H1 (cell line): ENCODE measurements at regions not wholly inside any gene's neighbourhood (a gene's known extent, or its start where the extent isn't known, plus 50 kb on each side); places are given as distances from the start of the nearest gene placed in this dataset.

Source experiments
- EP300 ChIP-seq, 2 experiments: IDR thresholded peaks; 1 replicate in 1 of 2; 2 replicates in 1 of 2; pipeline ENCODE4 v1.6.1; 2011 to 2012; ENCODE audit warnings: low read depth in 2 of 2, low read length in 2 of 2, mild to moderate bottlenecking in 2 of 2, borderline replicate concordance in 1 of 2, inconsistent platforms in 1 of 2, moderate library complexity in 1 of 2
- KDM1A ChIP-seq: fragments of 200-600, 300-600 bp; sonication (generic); IDR thresholded peaks from 2 replicates; pipeline ENCODE4 v1.7.1; 2016; ENCODE audit warnings: mild to moderate bottlenecking, low read length, borderline replicate concordance
- MAFK ChIP-seq: IDR thresholded peaks from 2 replicates; pipeline ENCODE4 v1.6.1; 2012; ENCODE audit warnings: low read depth, mild to moderate bottlenecking, improper control_type of control experiment, low read length
- NRF1 ChIP-seq: IDR thresholded peaks from 2 replicates; pipeline ENCODE4 v1.6.1; 2011; ENCODE audit warnings: mild to moderate bottlenecking, low read depth, low read length, improper control_type of control experiment
- POLR2A ChIP-seq, 2 experiments: IDR thresholded peaks; 1 replicate in 1 of 2; 2 replicates in 1 of 2; pipeline ENCODE4 v1.6.1; 2011; ENCODE audit warnings: low read depth in 2 of 2, low read length in 2 of 2, mild to moderate bottlenecking in 2 of 2; ENCODE audit errors: control extremely low read depth in 1 of 2
- POU5F1 ChIP-seq: IDR thresholded peaks from 2 replicates; pipeline ENCODE4 v1.6.1; 2011; ENCODE audit warnings: low read depth, mild to moderate bottlenecking, low read length, moderate library complexity
- RAD21 ChIP-seq, 2 experiments: IDR thresholded peaks in 1 of 2; conservative IDR thresholded peaks in 1 of 2; 2 replicates each; pipeline ENCODE4 v1.6.1; 2011; ENCODE audit warnings: low read depth in 2 of 2, low read length in 2 of 2, improper control_type of control experiment in 1 of 2, inconsistent platforms in 1 of 2, mild to moderate bottlenecking in 1 of 2, moderate library complexity in 1 of 2
- SIRT6 ChIP-seq: IDR thresholded peaks from one replicate; pipeline ENCODE4 v1.7.1; 2012; ENCODE audit warnings: low read length, inconsistent platforms
- SP2 ChIP-seq: IDR thresholded peaks from 2 replicates; pipeline ENCODE4 v1.6.1; 2012; ENCODE audit warnings: mild to moderate bottlenecking, low read length, inconsistent platforms
- ZNF274 ChIP-seq: IDR thresholded peaks from 2 replicates; pipeline ENCODE4 v1.7.0; 2012; ENCODE audit warnings: low read length, borderline replicate concordance; ENCODE audit errors: extremely low read depth
- TF ChIP-seq, protein P1 (sequence below), 3 experiments: IDR thresholded peaks; 1 replicate in 2 of 3; 2 replicates in 1 of 3; pipeline versions ENCODE4 v1.5.1 to v1.6.1; 2011; ENCODE audit warnings: low read length in 3 of 3, mild to moderate bottlenecking in 3 of 3, inconsistent platforms in 2 of 3, low read depth in 1 of 3, moderate library complexity in 1 of 3; ENCODE audit not compliant: insufficient read depth in 1 of 3; ENCODE audit errors: control extremely low read depth in 1 of 3
- TF ChIP-seq, protein P2 (sequence below): IDR thresholded peaks from 2 replicates; pipeline ENCODE4 v1.6.1; 2012; ENCODE audit warnings: inconsistent platforms
- TF ChIP-seq, protein P3 (sequence below): fragments of 300-600 bp; sonication (generic); IDR thresholded peaks from 2 replicates; pipeline ENCODE4 v1.7.1; 2012; ENCODE audit warnings: low read length, moderate library complexity, mild to moderate bottlenecking, inconsistent platforms; ENCODE audit not compliant: insufficient replicate concordance

DNA sequence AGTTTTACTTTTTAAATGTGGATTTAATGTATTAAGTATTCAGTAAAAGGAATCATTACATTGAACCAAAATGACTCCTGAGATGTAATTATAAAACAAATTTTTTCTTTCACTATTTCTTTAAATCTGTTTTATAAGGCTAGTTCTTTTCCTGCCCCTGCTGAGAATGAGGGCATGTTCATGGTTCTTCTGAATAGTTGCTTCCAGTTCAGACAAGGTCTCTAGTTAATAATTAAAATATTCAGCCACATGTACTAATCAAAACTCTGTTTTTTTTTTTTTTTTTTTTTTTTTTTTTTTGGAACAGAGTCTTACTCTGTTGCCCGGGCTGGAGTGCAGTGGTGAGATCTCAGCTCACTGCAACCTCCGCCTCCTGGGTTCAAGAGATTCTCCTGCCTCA is 321.2 kb downstream of the DNAJB9 start:
- TF ChIP-seq RAD21 (IDR thresholded peaks at IDR 0.05 in 1 of 2, conservative IDR thresholded peaks at IDR 0.05 in 1 of 2; ENCODE audit: low read depth in 2 of 2, low read length in 2 of 2) (no peak), POU5F1 (no peak), EP300 (IDR thresholded peaks at IDR 0.05; ENCODE audit: borderline replicate concordance in 1 of 2, low read depth in 2 of 2, low read length in 2 of 2) (no peak), NRF1 (no peak), ZNF274 (no peak), SP2 (no peak), MAFK (no peak), POLR2A (IDR thresholded peaks at IDR 0.05; ENCODE audit: control extremely low read depth in 1 of 2, low read depth in 2 of 2, low read length in 2 of 2) (no peak), SIRT6 (no peak), KDM1A (no peak)
- TF ChIP-seq, protein P1, sequence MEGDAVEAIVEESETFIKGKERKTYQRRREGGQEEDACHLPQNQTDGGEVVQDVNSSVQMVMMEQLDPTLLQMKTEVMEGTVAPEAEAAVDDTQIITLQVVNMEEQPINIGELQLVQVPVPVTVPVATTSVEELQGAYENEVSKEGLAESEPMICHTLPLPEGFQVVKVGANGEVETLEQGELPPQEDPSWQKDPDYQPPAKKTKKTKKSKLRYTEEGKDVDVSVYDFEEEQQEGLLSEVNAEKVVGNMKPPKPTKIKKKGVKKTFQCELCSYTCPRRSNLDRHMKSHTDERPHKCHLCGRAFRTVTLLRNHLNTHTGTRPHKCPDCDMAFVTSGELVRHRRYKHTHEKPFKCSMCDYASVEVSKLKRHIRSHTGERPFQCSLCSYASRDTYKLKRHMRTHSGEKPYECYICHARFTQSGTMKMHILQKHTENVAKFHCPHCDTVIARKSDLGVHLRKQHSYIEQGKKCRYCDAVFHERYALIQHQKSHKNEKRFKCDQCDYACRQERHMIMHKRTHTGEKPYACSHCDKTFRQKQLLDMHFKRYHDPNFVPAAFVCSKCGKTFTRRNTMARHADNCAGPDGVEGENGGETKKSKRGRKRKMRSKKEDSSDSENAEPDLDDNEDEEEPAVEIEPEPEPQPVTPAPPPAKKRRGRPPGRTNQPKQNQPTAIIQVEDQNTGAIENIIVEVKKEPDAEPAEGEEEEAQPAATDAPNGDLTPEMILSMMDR (IDR thresholded peaks at IDR 0.05; ENCODE audit: control extremely low read depth in 1 of 3, insufficient read depth in 1 of 3, low read depth in 1 of 3, low read length in 3 of 3), result no peak
- TF ChIP-seq, protein P2, sequence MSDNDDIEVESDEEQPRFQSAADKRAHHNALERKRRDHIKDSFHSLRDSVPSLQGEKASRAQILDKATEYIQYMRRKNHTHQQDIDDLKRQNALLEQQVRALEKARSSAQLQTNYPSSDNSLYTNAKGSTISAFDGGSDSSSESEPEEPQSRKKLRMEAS, result no peak
- TF ChIP-seq, protein P3, sequence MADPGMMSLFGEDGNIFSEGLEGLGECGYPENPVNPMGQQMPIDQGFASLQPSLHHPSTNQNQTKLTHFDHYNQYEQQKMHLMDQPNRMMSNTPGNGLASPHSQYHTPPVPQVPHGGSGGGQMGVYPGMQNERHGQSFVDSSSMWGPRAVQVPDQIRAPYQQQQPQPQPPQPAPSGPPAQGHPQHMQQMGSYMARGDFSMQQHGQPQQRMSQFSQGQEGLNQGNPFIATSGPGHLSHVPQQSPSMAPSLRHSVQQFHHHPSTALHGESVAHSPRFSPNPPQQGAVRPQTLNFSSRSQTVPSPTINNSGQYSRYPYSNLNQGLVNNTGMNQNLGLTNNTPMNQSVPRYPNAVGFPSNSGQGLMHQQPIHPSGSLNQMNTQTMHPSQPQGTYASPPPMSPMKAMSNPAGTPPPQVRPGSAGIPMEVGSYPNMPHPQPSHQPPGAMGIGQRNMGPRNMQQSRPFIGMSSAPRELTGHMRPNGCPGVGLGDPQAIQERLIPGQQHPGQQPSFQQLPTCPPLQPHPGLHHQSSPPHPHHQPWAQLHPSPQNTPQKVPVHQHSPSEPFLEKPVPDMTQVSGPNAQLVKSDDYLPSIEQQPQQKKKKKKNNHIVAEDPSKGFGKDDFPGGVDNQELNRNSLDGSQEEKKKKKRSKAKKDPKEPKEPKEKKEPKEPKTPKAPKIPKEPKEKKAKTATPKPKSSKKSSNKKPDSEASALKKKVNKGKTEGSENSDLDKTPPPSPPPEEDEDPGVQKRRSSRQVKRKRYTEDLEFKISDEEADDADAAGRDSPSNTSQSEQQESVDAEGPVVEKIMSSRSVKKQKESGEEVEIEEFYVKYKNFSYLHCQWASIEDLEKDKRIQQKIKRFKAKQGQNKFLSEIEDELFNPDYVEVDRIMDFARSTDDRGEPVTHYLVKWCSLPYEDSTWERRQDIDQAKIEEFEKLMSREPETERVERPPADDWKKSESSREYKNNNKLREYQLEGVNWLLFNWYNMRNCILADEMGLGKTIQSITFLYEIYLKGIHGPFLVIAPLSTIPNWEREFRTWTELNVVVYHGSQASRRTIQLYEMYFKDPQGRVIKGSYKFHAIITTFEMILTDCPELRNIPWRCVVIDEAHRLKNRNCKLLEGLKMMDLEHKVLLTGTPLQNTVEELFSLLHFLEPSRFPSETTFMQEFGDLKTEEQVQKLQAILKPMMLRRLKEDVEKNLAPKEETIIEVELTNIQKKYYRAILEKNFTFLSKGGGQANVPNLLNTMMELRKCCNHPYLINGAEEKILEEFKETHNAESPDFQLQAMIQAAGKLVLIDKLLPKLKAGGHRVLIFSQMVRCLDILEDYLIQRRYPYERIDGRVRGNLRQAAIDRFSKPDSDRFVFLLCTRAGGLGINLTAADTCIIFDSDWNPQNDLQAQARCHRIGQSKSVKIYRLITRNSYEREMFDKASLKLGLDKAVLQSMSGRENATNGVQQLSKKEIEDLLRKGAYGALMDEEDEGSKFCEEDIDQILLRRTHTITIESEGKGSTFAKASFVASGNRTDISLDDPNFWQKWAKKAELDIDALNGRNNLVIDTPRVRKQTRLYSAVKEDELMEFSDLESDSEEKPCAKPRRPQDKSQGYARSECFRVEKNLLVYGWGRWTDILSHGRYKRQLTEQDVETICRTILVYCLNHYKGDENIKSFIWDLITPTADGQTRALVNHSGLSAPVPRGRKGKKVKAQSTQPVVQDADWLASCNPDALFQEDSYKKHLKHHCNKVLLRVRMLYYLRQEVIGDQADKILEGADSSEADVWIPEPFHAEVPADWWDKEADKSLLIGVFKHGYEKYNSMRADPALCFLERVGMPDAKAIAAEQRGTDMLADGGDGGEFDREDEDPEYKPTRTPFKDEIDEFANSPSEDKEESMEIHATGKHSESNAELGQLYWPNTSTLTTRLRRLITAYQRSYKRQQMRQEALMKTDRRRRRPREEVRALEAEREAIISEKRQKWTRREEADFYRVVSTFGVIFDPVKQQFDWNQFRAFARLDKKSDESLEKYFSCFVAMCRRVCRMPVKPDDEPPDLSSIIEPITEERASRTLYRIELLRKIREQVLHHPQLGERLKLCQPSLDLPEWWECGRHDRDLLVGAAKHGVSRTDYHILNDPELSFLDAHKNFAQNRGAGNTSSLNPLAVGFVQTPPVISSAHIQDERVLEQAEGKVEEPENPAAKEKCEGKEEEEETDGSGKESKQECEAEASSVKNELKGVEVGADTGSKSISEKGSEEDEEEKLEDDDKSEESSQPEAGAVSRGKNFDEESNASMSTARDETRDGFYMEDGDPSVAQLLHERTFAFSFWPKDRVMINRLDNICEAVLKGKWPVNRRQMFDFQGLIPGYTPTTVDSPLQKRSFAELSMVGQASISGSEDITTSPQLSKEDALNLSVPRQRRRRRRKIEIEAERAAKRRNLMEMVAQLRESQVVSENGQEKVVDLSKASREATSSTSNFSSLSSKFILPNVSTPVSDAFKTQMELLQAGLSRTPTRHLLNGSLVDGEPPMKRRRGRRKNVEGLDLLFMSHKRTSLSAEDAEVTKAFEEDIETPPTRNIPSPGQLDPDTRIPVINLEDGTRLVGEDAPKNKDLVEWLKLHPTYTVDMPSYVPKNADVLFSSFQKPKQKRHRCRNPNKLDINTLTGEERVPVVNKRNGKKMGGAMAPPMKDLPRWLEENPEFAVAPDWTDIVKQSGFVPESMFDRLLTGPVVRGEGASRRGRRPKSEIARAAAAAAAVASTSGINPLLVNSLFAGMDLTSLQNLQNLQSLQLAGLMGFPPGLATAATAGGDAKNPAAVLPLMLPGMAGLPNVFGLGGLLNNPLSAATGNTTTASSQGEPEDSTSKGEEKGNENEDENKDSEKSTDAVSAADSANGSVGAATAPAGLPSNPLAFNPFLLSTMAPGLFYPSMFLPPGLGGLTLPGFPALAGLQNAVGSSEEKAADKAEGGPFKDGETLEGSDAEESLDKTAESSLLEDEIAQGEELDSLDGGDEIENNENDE, result no peak
